GM04503 (cell line): ENCODE measurements at regions not wholly inside any gene's neighbourhood (a gene's known extent, or its start where the extent isn't known, plus 50 kb on each side); places are given as distances from the start of the nearest gene placed in this dataset.
"Not testable (repeated sequence)": the region's sequence is repeated elsewhere in the genome, so short reads cannot be mapped to it uniquely, and the experiment has no call there.

Source experiments
- DNase-seq: peaks from one replicate; pipeline ENCODE4 v3.0.0-alpha.2; 2012; ENCODE audit warnings: low read depth

DNA sequence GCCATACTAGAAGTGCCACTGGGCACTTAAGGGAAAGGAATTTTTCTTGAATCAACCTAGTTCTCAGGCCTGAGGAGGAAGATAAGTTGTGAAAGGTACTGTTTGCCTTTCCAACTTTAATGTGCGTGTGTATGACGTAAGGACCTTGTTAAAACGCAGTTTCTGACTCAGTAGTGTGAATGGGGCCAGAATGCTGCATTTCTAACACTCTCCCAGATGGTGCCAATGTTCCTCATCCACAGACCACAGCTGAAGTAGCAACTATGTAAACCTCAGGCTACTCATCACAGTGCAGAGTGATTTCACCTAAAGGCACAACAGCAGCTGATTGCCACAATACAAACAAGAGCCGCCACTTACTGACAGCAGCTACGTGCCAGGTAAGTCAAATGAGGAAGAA is 103.6 kb downstream of the OTOL1 start:
- DNase-seq = no peak

DNA sequence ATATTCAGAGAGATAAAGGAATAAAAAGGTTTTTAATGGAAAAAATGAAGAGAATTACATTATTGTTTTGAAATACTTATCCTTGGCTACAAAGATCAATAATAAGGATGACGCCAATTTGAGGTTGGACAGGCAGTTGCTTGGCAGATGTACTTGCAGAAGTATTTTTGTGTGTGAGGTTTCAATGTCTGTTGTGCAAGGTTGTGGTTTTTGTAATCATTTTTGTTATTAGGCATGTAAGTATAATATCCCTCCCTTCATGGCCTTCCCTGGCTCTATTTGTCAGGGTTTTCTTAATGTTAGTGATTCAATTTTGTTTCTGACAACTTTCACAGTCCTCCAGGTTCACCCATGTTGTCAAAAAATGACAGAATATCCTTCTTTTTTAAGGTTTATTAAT is 105.9 kb downstream of the OTOL1 start:
- no peak for DNase-seq

DNA sequence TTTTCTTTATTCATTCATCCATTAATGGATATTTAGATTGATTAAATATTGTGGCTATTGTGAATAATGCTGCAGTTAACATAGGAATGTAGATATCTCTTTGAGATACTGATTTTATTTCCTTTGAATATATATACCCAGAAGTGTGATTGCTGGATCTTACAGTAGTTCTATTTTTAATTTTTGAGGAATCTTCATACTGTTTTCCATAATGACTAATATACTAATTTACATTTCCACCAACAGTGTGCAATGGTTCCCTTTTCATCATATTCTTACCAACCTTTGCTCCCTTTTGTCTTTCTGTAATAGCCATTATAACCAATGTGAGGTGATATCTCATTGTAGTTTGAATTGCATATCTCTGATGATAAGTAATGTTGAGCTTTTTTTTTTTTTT is 106.3 kb downstream of the OTOL1 start:
- no peak for DNase-seq

DNA sequence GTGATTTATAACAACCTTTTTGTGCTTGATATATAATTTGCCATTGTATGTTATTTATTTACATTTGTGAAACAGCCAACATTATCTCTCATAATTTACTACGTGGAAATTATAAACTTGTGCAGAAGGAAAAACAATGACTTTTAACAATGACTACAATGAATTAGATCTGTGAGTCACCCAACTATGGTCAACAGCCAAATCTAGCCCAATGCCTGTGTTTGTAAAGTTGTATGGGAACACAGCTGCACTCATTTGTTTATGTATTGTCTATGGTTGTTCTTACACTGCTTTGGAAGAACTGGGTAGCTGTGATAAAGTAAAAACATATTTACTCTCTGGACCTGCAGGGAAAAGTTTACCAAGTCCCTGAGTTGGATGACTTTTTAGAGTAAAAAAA is 110.4 kb downstream of the OTOL1 start:
- no peak for DNase-seq

DNA sequence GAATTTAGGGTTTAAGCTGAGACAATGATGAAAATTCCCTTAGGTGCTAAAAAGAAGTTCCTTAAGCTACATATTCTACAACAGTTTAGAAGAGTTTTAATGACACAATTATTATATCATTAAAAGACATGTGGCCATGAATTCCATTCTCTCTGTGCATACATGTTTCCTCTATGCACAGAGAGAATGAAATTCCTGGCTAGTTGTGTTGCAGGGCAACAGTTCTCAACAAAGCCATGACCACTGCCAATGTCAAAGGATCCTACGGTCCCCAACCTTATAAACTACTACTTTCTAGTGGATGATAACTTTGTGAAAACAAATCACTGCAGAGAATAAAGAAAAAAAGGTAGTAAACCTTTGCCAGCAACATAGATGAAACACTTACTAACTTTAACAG is 122.7 kb downstream of the OTOL1 start:
- DNase-seq = no peak

DNA sequence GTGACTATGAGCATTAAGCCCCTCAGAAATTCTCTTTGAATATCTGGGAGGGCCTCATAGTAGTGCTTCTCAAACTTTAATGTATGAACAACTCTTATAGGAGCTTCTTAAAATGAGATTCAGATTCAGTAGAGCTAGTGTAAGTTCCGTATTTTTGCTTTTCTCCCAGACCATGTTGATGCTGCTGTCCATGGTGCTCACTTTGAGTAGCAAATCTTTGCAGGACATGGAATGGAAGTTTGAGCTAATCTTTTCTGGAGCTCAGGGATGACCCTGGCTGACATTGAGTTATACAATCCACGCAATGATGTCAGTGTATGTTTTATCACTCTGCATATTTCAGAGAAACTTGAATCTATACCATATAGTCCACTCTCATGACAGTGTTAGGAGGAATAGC is 134.2 kb downstream of the OTOL1 start:
- DNase-seq = no peak

DNA sequence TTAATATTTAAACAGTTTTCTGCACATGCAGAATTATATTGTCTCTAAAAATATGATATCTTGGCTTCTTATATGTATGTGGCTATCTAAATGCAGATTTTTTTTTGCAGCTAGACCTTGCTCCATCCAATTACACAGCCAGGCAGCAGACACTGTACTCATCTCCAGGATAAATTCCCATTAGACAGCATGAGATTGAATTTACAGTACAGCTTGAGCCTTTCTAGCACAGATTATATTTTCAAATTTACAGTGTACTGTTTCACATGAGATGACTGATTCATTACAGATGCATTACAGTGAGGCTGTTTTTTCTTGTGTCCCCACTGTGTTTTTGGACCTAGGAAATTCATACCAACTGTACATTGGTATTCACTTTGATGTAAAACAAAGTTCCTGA is 134.9 kb downstream of the OTOL1 start:
- DNase-seq = no peak

DNA sequence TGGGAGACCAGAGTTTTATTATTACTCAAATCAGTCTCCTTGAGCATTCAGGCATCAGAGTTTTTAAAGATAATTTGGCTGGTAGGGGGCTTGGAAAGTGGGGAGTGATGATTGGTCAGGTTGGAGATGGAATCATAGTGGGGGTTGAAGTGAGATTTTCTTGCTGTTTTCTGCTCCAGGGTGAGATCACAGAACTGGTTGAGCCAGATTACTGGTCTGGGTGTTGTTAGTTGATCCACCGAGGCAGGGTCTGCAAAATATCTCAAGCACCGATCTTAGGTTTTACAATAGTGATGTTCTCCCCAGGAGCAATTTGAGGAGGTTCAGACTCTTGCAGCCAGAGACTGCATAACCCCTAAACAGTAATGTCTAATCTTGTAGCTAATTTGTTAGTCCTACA is 141.0 kb downstream of the OTOL1 start:
- no peak for DNase-seq

DNA sequence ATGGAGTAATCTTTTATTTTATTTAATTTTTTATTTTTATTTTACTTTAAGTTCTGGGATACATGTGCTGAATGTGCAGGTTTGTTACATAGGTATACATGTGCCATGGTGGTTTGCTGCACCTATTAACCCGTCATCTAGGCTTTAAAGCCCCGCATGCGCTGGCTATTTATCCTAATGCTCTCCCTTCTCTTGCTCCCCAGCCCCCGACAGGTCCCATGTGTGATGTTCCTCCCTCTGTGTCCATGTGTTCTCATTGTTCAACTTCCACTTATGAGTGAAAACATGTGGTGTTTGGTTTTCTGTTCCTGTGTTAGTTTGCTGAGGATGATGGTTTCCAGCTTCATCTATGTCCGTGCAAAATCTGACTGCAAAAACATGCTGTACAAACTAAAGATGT is 142.5 kb downstream of the OTOL1 start:
- not testable (repeated sequence) for DNase-seq

DNA sequence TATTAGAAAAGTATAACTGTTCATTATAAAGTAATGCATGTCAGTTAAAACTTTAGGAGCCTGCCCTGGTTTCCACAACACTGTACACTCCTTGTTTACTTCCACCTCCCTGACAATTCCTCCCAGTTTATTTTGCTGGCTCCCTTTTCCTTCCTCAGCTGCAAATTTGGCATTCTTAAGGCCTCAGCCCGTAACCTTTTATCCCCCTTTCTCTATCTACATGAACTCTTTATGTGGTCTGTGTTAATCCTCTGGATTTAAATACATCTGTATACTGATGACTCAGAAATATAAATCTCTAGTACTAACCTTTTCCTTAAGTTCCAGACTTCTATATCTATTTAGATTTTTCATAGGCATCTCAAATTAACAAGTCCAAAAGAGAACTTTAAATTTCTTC is 143.6 kb downstream of the OTOL1 start:
- DNase-seq = no peak

DNA sequence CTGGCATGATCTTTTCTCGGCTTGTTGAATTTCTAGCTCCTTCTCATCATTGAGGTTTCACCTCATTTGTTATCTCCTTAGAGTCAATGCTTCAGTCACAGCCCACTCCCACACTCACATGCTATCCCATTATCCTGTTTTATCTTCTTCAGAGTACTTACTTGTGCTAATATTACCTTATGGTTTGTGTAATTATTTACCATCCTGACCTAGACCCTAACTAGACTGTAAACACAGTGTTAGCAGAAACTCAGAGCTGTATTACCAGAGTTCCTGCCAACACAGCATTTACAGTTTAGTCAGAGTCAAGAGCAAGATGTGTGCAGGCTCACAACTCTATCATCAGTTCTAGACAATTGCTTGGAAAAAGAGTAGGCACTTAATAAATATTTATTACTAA is 144.7 kb downstream of the OTOL1 start:
- DNase-seq = no peak

DNA sequence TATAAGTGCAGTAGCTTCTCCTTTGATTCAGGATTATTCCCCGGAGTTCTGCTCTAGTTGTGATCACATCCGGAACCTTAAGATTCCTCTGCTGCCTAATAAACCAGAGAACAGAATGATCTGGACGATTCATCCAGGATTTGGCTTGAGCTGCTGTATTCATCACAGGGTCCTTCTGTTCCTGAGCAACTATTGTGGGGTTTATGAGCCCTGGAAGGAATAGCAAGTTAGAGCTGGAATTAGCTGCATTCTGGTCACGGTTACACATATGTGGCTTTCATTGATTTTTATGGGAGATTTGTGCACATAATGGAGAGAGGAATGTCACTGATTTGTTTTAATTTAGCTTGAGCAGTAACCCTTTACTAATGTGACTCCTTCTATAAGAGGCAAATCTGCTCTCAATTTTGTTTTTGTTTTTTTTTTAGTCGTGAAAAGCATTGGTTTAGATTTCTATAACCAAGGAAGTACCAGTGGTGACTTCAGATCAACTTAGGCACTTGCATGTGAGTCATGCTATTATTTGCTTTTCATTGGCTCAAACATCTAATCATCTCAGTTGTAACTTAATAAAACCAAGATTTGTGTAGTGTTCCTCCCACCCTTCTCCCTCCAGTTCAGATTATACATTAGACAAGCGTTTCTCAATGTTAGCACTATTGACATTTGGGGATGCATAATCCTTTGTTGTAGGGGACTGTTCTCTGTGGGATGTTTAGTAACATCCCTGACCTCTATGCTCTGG is 148.5 kb downstream of the OTOL1 start:
- DNase-seq = no peak

DNA sequence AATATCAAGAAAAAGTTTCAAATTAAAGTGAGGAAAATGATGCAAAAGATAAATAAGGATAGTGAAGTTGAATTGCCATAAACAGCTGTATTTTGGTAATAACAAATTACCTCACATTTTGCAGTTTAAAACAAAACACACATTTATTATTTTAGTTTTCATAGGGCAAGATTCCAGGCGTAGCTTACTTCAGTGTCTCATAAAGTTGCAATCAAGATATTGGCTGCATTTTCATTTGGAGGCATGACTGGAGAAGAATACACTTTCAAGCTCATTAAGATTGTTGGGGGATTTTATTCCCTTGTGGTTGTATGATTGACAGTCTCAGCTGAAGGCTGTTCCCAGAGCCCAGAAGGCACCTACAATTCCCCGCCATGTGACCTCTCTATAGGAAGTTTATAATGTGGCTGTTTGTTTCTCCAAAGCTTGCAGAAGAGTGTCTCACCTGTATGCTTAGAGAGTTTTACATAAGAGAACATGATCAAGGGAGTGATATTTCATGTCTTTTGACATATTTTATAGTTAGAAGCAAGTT is 151.4 kb downstream of the OTOL1 start:
- DNase-seq = no peak

DNA sequence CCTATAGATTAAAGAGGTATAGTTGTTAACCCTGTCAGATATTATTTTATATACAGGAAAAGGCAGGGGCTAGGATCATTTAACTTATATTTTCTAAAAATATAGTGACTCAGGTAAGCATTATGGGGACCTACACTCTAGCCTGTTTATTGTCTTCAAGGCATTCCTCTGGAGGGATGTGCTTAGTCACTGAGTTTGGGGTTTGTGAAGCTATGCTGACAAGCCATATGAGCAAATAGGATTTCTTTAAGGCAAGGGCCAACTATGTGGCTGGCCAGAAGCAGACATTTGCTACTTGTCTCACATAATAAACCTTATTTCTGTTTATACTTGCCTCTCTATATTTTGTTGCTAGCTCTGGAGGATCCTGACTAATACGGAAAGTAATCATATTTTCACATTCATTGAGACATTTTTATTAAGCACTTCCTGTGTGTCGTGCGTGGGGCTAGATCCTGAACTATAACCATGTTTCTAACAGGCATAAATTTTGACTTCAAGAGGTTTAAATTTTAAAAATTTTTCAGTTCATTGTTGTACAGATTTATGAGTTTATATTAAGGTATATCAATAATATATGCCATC is 153.4 kb downstream of the OTOL1 start:
- no peak for DNase-seq

DNA sequence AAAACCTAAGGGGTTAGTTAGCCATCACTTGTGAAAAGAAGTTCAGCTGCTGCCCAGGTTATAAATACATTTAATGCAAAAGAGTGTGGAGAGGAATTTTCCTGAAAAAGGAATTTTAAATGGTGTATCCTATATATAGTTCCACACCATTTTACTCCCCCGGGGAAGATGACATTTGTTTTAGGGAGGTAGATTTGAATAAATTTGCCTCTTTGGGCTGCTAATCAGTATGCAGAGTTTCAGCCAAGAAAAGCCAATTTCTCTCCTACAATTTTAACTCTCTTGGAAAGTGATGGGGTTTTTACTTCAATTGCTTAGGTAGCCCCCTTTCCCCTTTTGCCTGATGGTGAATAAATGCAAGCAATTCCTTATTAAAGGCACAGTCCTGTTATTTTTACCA is 161.2 kb downstream of the OTOL1 start:
- no peak for DNase-seq

DNA sequence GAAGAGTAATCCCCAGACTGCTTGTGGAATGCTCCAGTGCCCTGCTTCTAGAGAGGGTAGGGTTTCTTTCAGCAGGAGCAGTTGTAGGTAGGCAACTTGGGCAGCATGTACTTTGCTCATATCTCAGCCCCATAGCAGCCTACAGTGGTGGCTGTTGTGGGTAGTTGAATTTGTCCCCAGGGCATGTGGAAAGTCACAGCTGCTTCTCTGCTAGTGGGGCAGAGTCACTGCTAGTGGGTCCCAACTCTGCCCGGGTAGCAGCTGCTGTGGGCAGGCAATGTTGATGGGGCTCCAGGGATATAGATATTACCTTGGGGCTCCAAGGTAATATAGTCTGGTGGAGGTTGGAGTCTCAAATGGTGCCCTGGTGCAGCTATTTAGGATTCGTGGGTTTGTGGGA is 174.5 kb downstream of the OTOL1 start:
- no peak for DNase-seq

DNA sequence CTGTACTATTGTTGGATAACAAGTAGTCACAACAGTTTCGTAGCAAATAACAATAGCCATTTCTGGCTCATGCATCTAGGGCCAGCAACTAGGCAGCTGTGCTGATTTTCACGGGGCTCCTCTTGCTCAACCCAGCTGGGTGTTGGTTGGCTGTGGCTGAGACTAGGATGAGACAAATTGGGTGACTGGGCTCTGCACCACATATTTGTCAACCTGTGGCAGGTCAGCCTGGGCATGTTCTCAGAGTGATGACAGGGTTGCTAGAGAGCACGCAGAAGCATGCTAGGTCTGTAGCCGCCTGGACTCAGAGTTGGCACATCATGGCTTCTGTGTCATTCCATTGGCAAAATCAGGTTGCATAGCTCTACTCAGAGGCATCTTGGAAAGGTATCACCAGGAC is 175.9 kb downstream of the OTOL1 start:
- no peak for DNase-seq

DNA sequence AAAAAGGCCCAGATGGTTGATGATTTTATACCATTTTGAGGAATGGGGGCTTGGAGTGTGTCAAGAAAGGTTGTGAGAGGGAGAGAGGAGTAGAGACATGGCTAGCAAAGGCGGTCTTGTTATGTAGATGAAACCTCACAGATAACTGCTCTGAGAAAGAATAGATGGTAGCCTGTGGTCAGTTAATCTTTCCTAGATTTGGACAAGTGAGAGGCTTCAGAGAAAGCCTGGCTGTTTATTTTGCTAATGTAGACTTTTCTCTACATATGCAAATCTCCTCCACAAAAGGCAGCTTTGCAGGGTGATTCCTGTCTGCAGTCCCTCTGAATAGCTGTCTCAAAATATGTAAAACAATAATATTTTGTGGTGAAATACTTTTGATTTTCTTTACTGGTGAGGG is 177.3 kb downstream of the OTOL1 start:
- no peak for DNase-seq

DNA sequence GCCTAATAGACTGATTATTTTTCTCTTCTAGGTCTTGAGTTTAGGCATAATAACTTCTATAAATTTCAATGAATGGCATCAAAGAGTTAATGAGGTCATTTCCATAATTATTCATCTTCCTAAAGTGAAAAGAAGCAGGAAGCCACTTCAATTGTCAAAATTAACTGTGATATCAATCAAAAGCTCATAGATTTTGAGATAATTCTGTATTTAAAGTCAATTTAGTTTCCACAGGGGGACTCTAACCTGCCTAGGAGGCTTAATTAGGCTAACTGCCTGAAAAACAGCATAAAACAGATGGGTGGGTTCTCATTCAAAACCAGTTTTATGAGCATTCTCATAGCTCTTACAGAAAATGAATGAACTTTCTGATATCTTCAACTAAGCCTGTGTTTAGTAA is 177.8 kb downstream of the OTOL1 start:
- DNase-seq = no peak

DNA sequence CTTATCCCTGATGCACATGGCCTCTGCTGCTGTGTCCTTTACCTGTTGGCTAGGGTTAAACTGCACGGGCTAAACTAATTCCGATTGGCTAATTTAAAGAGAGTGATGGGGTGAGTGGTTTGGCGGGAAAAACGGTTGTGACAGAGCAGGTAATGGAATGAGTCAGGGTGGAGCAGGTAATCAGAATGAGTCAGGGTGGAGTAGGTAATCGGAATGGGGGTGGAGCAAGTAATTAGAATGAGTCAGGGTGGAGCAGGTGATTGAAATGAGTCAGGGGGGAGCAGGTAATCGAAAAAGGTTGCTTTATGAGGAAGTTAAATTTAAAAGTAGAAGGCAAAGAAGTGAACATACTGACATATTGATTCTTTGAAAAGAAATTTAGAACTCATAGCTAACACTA is 185.2 kb downstream of the OTOL1 start:
- not testable (repeated sequence) for DNase-seq

DNA sequence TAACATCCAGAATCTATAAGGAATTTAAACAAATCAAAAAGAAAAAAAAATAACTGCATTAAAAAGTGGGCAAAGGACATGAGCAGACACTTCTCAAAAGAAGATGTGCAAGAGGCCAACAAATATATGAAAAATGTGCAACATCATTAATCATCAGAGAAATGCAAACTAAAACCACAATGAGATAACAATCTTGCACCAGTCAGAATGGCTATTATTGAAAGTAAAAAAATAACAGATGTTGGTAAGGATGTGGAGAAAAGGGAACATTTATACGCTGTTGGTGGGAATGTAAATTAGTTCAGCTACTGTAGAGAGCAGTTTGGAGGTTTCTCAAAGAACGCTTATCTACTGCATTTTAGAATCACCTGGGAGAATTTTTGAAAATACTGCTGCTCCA is 186.1 kb downstream of the OTOL1 start:
- DNase-seq = no peak

DNA sequence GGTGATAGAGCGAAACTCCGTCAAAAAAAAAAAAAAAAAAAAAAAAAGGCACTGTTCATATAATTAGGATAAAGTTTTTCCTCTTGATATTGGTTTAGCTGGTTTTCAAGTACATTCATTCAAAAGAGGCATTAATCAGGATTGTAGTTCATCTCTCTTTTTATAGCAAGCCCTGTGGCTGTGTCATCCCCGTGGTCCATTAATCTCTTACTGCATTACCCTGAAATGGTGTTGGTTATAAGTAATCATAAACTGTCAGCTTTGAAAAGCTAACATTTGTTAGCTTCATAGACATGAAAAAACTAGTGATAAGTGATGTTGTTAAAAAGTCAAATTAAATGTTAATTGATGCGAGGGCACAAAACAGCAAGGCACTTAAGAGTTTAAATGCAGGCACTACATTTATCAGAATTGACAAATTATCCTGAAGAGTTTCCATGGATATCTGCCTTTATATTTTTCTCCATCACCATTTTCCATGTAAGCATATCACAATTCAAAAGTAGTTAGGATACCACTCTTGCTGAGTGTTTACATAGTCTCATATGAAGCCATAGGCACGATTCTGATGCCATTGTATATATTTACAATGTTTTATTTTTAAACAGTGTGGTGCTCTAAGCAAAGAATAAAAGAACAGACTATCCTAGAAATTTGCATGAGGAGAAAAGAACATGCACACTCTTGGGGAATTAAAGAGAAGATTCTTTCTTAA is 193.1 kb downstream of the OTOL1 start:
- no peak for DNase-seq

DNA sequence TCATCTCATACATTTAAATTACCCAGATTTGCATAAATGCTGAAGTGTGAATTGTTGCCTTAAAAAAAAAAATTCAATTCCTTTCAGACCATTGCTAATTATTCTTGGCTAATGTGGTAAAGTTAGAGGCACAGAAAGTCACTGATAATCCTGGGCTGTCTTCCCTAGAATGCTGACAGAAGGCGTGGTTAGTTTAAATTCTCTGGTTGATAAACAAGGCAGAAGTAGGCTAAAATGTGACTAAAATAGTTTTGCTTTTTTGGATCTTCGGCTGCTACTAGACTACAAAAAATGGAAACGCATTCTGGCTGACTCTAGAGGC is 193.7 kb downstream of the OTOL1 start:
- no peak for DNase-seq

DNA sequence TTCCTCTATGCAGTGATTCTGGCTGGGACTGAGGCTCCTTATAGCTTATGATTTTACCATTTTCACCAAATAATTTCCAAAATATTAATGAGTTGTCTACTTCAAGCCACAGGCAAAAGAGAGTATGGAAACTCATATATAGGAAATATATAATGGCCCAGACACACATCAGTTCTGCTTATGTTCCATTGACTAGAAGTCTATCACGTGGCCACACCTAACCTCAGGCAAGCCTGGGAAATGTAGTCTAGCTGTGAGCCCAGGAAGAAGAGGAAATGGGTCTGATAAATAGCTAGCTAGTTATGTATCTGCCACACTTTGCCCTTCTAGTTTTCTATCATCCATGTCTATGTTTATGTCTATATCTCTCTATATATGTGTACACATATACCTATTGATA is 195.1 kb downstream of the OTOL1 start:
- no peak for DNase-seq
